ENCODE measurements at regions not wholly inside any gene's neighbourhood (a gene's known extent, or its start where the extent isn't known, plus 50 kb on each side); places are given as distances from the start of the nearest gene placed in this dataset.

DNA sequence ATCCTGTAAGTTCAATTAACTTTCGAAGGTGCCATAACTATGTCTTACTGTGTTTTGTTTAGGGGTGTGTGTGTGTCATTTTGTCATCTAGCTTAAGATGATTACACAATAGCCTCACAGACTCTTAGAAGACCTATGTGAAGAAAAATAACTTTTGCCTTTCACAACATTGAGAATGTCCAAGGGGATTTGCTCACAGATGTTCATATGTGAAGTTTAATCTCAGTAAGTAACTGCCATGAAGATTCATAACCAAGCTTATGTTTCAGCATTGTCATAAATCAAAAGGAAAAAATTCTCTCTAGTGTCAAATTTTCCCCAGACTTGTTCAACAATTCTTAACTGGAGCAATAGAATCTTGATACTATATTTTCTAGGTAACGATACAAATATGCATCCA is 226.1 kb upstream of the PRKD1 start:
- Histone ChIP-seq H3K27me3 (replicated peaks in 1 of 2; ENCODE audit: control insufficient read depth in 2 of 2, insufficient read depth in 2 of 2, low read length in 1 of 2) (no peaks in the 10 kb centered on the region), H3K79me2 (ENCODE audit: control insufficient read depth, insufficient read depth, low read length) (no peaks in the 10 kb centered on the region), H2AFZ (ENCODE audit: control insufficient read depth, low read depth, low read length) (no peak overlapping the region), H4K20me1 (ENCODE audit: control insufficient read depth, insufficient read depth) (no peaks in the 10 kb centered on the region), H3K4me3 (no peak overlapping the region), H3K9me3 (replicated peaks; ENCODE audit: control insufficient read depth, insufficient read depth, low read length) (no peaks in the 10 kb centered on the region), H3K9ac (ENCODE audit: control insufficient read depth, insufficient read depth, low read length) (no peak overlapping the region), H3K36me3 (ENCODE audit: control insufficient read depth in 2 of 2, insufficient read depth in 2 of 2, low read length in 1 of 2) (no peaks in the 10 kb centered on the region), H3K4me1 (ENCODE audit: control insufficient read depth, insufficient read depth, low read length) (no peaks in the 10 kb centered on the region), H3K27ac (ENCODE audit: control insufficient read depth, insufficient read depth) (no peak overlapping the region), H3K4me2 (ENCODE audit: control insufficient read depth, insufficient read depth) (no peak overlapping the region)
- ChIA-PET POLR2A (no interaction called here), CTCF (no interaction called here), RAD21 (ENCODE audit: unreplicated experiment) (no interaction called here), SMC1A (ENCODE audit: uncharacterized antibody, unreplicated experiment) (no interaction called here)
- TF ChIP-seq PAX5 (IDR thresholded peaks at IDR 0.05; ENCODE audit: borderline replicate concordance, low read depth, low read length) (no peak), NR2F1 (conservative IDR thresholded peaks at IDR 0.05) (no peak)
- TF ChIP-seq, protein P1, sequence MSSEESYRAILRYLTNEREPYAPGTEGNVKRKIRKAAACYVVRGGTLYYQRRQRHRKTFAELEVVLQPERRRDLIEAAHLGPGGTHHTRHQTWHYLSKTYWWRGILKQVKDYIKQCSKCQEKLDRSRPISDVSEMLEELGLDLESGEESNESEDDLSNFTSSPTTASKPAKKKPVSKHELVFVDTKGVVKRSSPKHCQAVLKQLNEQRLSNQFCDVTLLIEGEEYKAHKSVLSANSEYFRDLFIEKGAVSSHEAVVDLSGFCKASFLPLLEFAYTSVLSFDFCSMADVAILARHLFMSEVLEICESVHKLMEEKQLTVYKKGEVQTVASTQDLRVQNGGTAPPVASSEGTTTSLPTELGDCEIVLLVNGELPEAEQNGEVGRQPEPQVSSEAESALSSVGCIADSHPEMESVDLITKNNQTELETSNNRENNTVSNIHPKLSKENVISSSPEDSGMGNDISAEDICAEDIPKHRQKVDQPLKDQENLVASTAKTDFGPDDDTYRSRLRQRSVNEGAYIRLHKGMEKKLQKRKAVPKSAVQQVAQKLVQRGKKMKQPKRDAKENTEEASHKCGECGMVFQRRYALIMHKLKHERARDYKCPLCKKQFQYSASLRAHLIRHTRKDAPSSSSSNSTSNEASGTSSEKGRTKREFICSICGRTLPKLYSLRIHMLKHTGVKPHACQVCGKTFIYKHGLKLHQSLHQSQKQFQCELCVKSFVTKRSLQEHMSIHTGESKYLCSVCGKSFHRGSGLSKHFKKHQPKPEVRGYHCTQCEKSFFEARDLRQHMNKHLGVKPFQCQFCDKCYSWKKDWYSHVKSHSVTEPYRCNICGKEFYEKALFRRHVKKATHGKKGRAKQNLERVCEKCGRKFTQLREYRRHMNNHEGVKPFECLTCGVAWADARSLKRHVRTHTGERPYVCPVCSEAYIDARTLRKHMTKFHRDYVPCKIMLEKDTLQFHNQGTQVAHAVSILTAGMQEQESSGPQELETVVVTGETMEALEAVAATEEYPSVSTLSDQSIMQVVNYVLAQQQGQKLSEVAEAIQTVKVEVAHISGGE (CRISPR knock-in tag; IDR thresholded peaks at IDR 0.05) = no peak
- intact Hi-C loops (cut with micrococcal nuclease; ENCODE audit: unreplicated experiment) (no loop called here), in situ Hi-C loops (cut with MboI) (no loop called here)
- DNase-seq (ENCODE audit: low read depth, low spot score) = no peak
- no peak for ATAC-seq
- BruUV-seq (replicated peaks) = no TSS peak
- WGBS (ENCODE audit: insufficient coverage, insufficient replicate concordance, low lambda C conversion rate, missing lambda C conversion rate) = 15% methylated on average over 2 of the region's 2 CpGs
- no peak for FAIRE-seq

DNA sequence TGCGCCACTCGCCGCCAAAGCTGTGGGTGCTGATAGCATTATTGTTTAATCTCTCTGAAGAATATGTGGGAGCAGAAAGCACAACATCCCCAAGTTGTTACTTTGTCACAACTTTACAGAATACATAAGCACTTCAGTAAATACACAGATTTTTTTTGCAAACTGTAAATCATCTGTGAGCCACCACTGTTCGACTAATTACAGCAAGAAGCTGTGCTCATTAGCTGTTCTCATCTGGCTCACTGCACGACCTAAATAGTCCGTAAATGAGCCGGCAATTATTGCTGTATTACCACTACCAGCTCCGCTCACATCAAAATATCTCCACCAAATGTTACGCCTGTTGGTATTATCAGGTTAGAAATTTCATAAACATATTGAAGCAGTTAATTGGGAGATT is 228.9 kb upstream of the PRKD1 start:
- DNase-seq (ENCODE audit: low read depth, low spot score) (no peak), ATAC-seq (no peak), FAIRE-seq (no peak)
- Histone ChIP-seq H3K9ac (ENCODE audit: control insufficient read depth, insufficient read depth, low read length) (no peak overlapping the region), H3K9me3 (replicated peaks; ENCODE audit: control insufficient read depth, insufficient read depth, low read length) (no peaks in the 10 kb centered on the region), H3K27me3 (replicated peaks in 1 of 2; ENCODE audit: control insufficient read depth in 2 of 2, insufficient read depth in 2 of 2, low read length in 1 of 2) (no peaks in the 10 kb centered on the region), H3K4me2 (ENCODE audit: control insufficient read depth, insufficient read depth) (no peak overlapping the region), H3K79me2 (ENCODE audit: control insufficient read depth, insufficient read depth, low read length) (no peaks in the 10 kb centered on the region), H4K20me1 (ENCODE audit: control insufficient read depth, insufficient read depth) (no peaks in the 10 kb centered on the region), H3K4me3 (no peak overlapping the region), H3K4me1 (ENCODE audit: control insufficient read depth, insufficient read depth, low read length) (no peaks in the 10 kb centered on the region), H3K36me3 (ENCODE audit: control insufficient read depth in 2 of 2, insufficient read depth in 2 of 2, low read length in 1 of 2) (no peaks in the 10 kb centered on the region), H3K27ac (ENCODE audit: control insufficient read depth, insufficient read depth) (no peak overlapping the region), H2AFZ (ENCODE audit: control insufficient read depth, low read depth, low read length) (no peak overlapping the region)
- in situ Hi-C loops (cut with MboI) (no loop called here), intact Hi-C loops (cut with micrococcal nuclease; ENCODE audit: unreplicated experiment) (no loop called here)
- ChIA-PET POLR2A (no interaction called here), CTCF (no interaction called here), RAD21 (ENCODE audit: unreplicated experiment) (no interaction called here), SMC1A (ENCODE audit: uncharacterized antibody, unreplicated experiment) (no interaction called here)
- WGBS (ENCODE audit: insufficient coverage, insufficient replicate concordance, low lambda C conversion rate, missing lambda C conversion rate) = 69% methylated on average over 9 of the region's 9 CpGs
- TF ChIP-seq, protein P2, sequence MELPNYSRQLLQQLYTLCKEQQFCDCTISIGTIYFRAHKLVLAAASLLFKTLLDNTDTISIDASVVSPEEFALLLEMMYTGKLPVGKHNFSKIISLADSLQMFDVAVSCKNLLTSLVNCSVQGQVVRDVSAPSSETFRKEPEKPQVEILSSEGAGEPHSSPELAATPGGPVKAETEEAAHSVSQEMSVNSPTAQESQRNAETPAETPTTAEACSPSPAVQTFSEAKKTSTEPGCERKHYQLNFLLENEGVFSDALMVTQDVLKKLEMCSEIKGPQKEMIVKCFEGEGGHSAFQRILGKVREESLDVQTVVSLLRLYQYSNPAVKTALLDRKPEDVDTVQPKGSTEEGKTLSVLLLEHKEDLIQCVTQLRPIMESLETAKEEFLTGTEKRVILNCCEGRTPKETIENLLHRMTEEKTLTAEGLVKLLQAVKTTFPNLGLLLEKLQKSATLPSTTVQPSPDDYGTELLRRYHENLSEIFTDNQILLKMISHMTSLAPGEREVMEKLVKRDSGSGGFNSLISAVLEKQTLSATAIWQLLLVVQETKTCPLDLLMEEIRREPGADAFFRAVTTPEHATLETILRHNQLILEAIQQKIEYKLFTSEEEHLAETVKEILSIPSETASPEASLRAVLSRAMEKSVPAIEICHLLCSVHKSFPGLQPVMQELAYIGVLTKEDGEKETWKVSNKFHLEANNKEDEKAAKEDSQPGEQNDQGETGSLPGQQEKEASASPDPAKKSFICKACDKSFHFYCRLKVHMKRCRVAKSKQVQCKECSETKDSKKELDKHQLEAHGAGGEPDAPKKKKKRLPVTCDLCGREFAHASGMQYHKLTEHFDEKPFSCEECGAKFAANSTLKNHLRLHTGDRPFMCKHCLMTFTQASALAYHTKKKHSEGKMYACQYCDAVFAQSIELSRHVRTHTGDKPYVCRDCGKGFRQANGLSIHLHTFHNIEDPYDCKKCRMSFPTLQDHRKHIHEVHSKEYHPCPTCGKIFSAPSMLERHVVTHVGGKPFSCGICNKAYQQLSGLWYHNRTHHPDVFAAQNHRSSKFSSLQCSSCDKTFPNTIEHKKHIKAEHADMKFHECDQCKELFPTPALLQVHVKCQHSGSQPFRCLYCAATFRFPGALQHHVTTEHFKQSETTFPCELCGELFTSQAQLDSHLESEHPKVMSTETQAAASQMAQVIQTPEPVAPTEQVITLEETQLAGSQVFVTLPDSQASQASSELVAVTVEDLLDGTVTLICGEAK (IDR thresholded peaks at IDR 0.05; ENCODE audit: borderline replicate concordance) = no peak
- TF ChIP-seq RAD51 (IDR thresholded peaks at IDR 0.05) = no peak
- TF ChIP-seq TCF7 (IDR thresholded peaks at IDR 0.05; ENCODE audit: borderline replicate concordance) = no peak
- BruUV-seq (replicated peaks) = no TSS peak

Measured in GM12878 (cell line).